ENCODE measurements at regions not wholly inside any gene's neighbourhood (a gene's known extent, or its start where the extent isn't known, plus 50 kb on each side); places are given as distances from the start of the nearest gene placed in this dataset.

- Mint-ChIP-seq H3K9me3 (no peaks in the 10 kb centered on the region), H3K4me1 (ENCODE audit: low read depth) (peaks cover 5% of the 10 kb centered on the region), H3K27me3 (ENCODE audit: low read depth) (no peaks in the 10 kb centered on the region), H3K4me3 (peak overlapping the region; percentile 76), H3K27ac (no peak overlapping the region), H3K36me3 (ENCODE audit: low read depth) (no peaks in the 10 kb centered on the region)
- intact Hi-C loops (cut with micrococcal nuclease), result loop anchor here (1.0 to 5.0 kb wide), 10 partner anchors 195 to 1268 kb away; no protein-coding TSS in a partner anchor
- CTCF ChIA-PET, result interaction anchor here (0.5 to 2.5 kb wide), 54 partner anchors 9 to 1273 kb away, joined by 3 to 17 read pairs (median 4); partner anchors contain the start of gene BTG1
- DNase-seq, result peak; percentile 92
Measured at GRCh38 chr12:91382081-91382543, 199.5 kb upstream of the DCN start.

GRCh38 chr12:91381309-91381804 lies 198.7 kb upstream of the DCN start:
- Mint-ChIP-seq H3K27ac (no peak overlapping the region), H3K4me1 (ENCODE audit: low read depth) (peaks cover 5% of the 10 kb centered on the region), H3K4me3 (peak overlapping the region; percentile 76), H3K36me3 (ENCODE audit: low read depth) (no peaks in the 10 kb centered on the region), H3K27me3 (ENCODE audit: low read depth) (no peaks in the 10 kb centered on the region), H3K9me3 (no peaks in the 10 kb centered on the region)
- intact Hi-C loops (cut with micrococcal nuclease), result loop anchor here (5.0 kb wide), 5 partner anchors 196 to 1121 kb away; no protein-coding TSS in a partner anchor
- peak; percentile 22 for DNase-seq
- CTCF ChIA-PET, result interaction anchor here (0.5 to 2.5 kb wide), 42 partner anchors 9 to 1274 kb away, joined by 3 to 17 read pairs (median 4); partner anchors contain the start of gene BTG1

GRCh38 chr12:91380631-91381030 lies 198.0 kb upstream of the DCN start:
- intact Hi-C loops (cut with micrococcal nuclease), result loop anchor here (5.0 kb wide), 5 partner anchors 197 to 1122 kb away; no protein-coding TSS in a partner anchor
- H3K27me3 Mint-ChIP-seq (ENCODE audit: low read depth), result no peaks in the 10 kb centered on the region
- H3K36me3 Mint-ChIP-seq (ENCODE audit: low read depth), result no peaks in the 10 kb centered on the region
- DNase-seq, result no peak
- peaks cover 5% of the 10 kb centered on the region for H3K4me1 Mint-ChIP-seq (ENCODE audit: low read depth)
- H3K9me3 Mint-ChIP-seq, result no peaks in the 10 kb centered on the region
- H3K4me3 Mint-ChIP-seq, result no peak overlapping the region
- H3K27ac Mint-ChIP-seq, result no peak overlapping the region
- CTCF ChIA-PET, result interaction anchor here (0.7 to 2.0 kb wide), 4 partner anchors 15 to 1269 kb away, joined by 3 to 10 read pairs (median 4); partner anchors contain the start of gene BTG1

GRCh38 chr12:91379051-91379775 lies 196.6 kb upstream of the DCN start:
- intact Hi-C loops (cut with micrococcal nuclease), result no loop called here

GRCh38 chr12:91377436-91377835 lies 194.8 kb upstream of the DCN start:
- Mint-ChIP-seq H3K4me3 (no peak overlapping the region), H3K27me3 (ENCODE audit: low read depth) (no peaks in the 10 kb centered on the region), H3K4me1 (ENCODE audit: low read depth) (peaks cover 5% of the 10 kb centered on the region), H3K27ac (no peak overlapping the region), H3K9me3 (no peaks in the 10 kb centered on the region), H3K36me3 (ENCODE audit: low read depth) (no peaks in the 10 kb centered on the region)
- intact Hi-C loops (cut with micrococcal nuclease), result no loop called here
- CTCF ChIA-PET, result no interaction called here
- no peak for DNase-seq

More at GRCh38 chr12:91379051-91379775, 196.6 kb upstream of the DCN start:
- no peaks in the 10 kb centered on the region for H3K27me3 Mint-ChIP-seq (ENCODE audit: low read depth)
- no peaks in the 10 kb centered on the region for H3K9me3 Mint-ChIP-seq
- no peak for DNase-seq
- no peak overlapping the region for H3K4me3 Mint-ChIP-seq
- CTCF ChIA-PET, result interaction anchor here (0.7 kb wide), 2 partner anchors 9 to 432 kb away, joined by 3 read pairs; no protein-coding TSS in a partner anchor
- H3K27ac Mint-ChIP-seq, result no peak overlapping the region
- no peaks in the 10 kb centered on the region for H3K36me3 Mint-ChIP-seq (ENCODE audit: low read depth)
- peaks cover 5% of the 10 kb centered on the region for H3K4me1 Mint-ChIP-seq (ENCODE audit: low read depth)

GRCh38 chr12:91373086-91373485 lies 190.5 kb upstream of the DCN start:
- intact Hi-C loops (cut with micrococcal nuclease), result no loop called here
- H3K4me1 Mint-ChIP-seq (ENCODE audit: low read depth), result no peaks in the 10 kb centered on the region
- no peak for DNase-seq
- H3K36me3 Mint-ChIP-seq (ENCODE audit: low read depth), result no peaks in the 10 kb centered on the region
- CTCF ChIA-PET, result interaction anchor here (0.7 to 1.5 kb wide), 2 partner anchors 9 to 230 kb away, joined by 3 to 10 read pairs; no protein-coding TSS in a partner anchor
- H3K9me3 Mint-ChIP-seq, result no peaks in the 10 kb centered on the region
- no peaks in the 10 kb centered on the region for H3K27me3 Mint-ChIP-seq (ENCODE audit: low read depth)
- H3K27ac Mint-ChIP-seq, result no peak overlapping the region
- H3K4me3 Mint-ChIP-seq, result no peak overlapping the region

GRCh38 chr12:91370086-91370868 lies 187.7 kb upstream of the DCN start:
- Mint-ChIP-seq H3K36me3 (ENCODE audit: low read depth) (no peaks in the 10 kb centered on the region), H3K4me1 (ENCODE audit: low read depth) (no peaks in the 10 kb centered on the region), H3K9me3 (no peaks in the 10 kb centered on the region), H3K4me3 (no peak overlapping the region), H3K27me3 (ENCODE audit: low read depth) (no peaks in the 10 kb centered on the region), H3K27ac (no peak overlapping the region)
- DNase-seq, result no peak
- intact Hi-C loops (cut with micrococcal nuclease), result no loop called here
- CTCF ChIA-PET, result interaction anchor here (0.6 to 0.9 kb wide), 4 partner anchors 9 to 185 kb away, joined by 3 read pairs; no protein-coding TSS in a partner anchor

- Mint-ChIP-seq H3K4me3 (no peak overlapping the region), H3K27me3 (ENCODE audit: low read depth) (no peaks in the 10 kb centered on the region), H3K36me3 (ENCODE audit: low read depth) (no peaks in the 10 kb centered on the region), H3K9me3 (no peaks in the 10 kb centered on the region), H3K4me1 (ENCODE audit: low read depth) (no peaks in the 10 kb centered on the region), H3K27ac (no peak overlapping the region)
- CTCF ChIA-PET, result no interaction called here
- intact Hi-C loops (cut with micrococcal nuclease), result no loop called here
- DNase-seq, result no peak
Measured at GRCh38 chr12:91368613-91369012, 186.0 kb upstream of the DCN start.

GRCh38 chr12:91367234-91367849 lies 184.7 kb upstream of the DCN start:
- H3K9me3 Mint-ChIP-seq, result no peaks in the 10 kb centered on the region
- H3K36me3 Mint-ChIP-seq (ENCODE audit: low read depth), result no peaks in the 10 kb centered on the region
- intact Hi-C loops (cut with micrococcal nuclease), result no loop called here
- DNase-seq, result no peak
- CTCF ChIA-PET, result interaction anchor here (0.7 to 2.6 kb wide), 2 partner anchors 15 to 1063 kb away, joined by 3 to 9 read pairs; no protein-coding TSS in a partner anchor
- H3K27me3 Mint-ChIP-seq (ENCODE audit: low read depth), result no peaks in the 10 kb centered on the region
- H3K27ac Mint-ChIP-seq, result no peak overlapping the region
- H3K4me1 Mint-ChIP-seq (ENCODE audit: low read depth), result no peaks in the 10 kb centered on the region
- no peak overlapping the region for H3K4me3 Mint-ChIP-seq

- no peak overlapping the region for H3K27ac Mint-ChIP-seq
- H3K36me3 Mint-ChIP-seq (ENCODE audit: low read depth), result no peaks in the 10 kb centered on the region
- no peak for DNase-seq
- intact Hi-C loops (cut with micrococcal nuclease), result loop anchor here (5.0 kb wide), 1 partner anchor 1138 kb away; no protein-coding TSS in a partner anchor
- H3K4me3 Mint-ChIP-seq, result no peak overlapping the region
- H3K27me3 Mint-ChIP-seq (ENCODE audit: low read depth), result no peaks in the 10 kb centered on the region
- H3K4me1 Mint-ChIP-seq (ENCODE audit: low read depth), result peaks cover 3% of the 10 kb centered on the region
- CTCF ChIA-PET, result interaction anchor here (2.1 to 2.6 kb wide), 2 partner anchors 9 to 17 kb away, joined by 5 to 9 read pairs; no protein-coding TSS in a partner anchor
- no peaks in the 10 kb centered on the region for H3K9me3 Mint-ChIP-seq
Measured at GRCh38 chr12:91364471-91365184, 182.0 kb upstream of the DCN start.

GRCh38 chr12:91361864-91362263 lies 179.2 kb upstream of the DCN start:
- Mint-ChIP-seq H3K27ac (no peak overlapping the region), H3K27me3 (ENCODE audit: low read depth) (no peaks in the 10 kb centered on the region), H3K9me3 (no peaks in the 10 kb centered on the region), H3K4me1 (ENCODE audit: low read depth) (peaks cover 3% of the 10 kb centered on the region), H3K36me3 (ENCODE audit: low read depth) (no peaks in the 10 kb centered on the region), H3K4me3 (no peak overlapping the region)
- CTCF ChIA-PET, result interaction anchor here (0.8 to 1.2 kb wide), 3 partner anchors 21 to 1249 kb away, joined by 3 to 4 read pairs (median 3); no protein-coding TSS in a partner anchor
- intact Hi-C loops (cut with micrococcal nuclease), result loop anchor here (1.0 to 5.0 kb wide), 3 partner anchors 1140 to 1288 kb away; no protein-coding TSS in a partner anchor
- DNase-seq, result no peak

Measured in activated naive CD4-positive, alpha-beta T cell treated with anti-CD3 and anti-CD28 coated beads for 36 hours (primary cell).